Activated naive CD8-positive, alpha-beta T cell treated with anti-CD3 and anti-CD28 coated beads for 36 hours (primary cell): ENCODE measurements at regions not wholly inside any gene's neighbourhood (a gene's known extent, or its start where the extent isn't known, plus 50 kb on each side); places are given as distances from the start of the nearest gene placed in this dataset.
"Not testable (repeated sequence)": the region's sequence is repeated elsewhere in the genome, so short reads cannot be mapped to it uniquely, and the experiment has no call there.

ENCODE experiments used
- DNase-seq: peaks from one replicate; pipeline ENCODE4 v3.0.0; 2021
- H3K27ac Mint-ChIP-seq: one replicate; pipeline ENCODE4 v1.8.0; 2022; ENCODE audit warnings: mild to moderate bottlenecking, moderate library complexity, mixed read lengths
- H3K27me3 Mint-ChIP-seq: one replicate; pipeline ENCODE4 v1.8.0; 2022; ENCODE audit warnings: mild to moderate bottlenecking, mixed read lengths
- H3K36me3 Mint-ChIP-seq: one replicate; pipeline ENCODE4 v1.8.0; 2021; ENCODE audit warnings: mild to moderate bottlenecking, mixed read lengths
- H3K4me1 Mint-ChIP-seq: one replicate; pipeline ENCODE4 v1.8.0; 2021; ENCODE audit warnings: mixed read lengths
- H3K4me3 Mint-ChIP-seq: one replicate; pipeline ENCODE4 v1.8.0; 2022; ENCODE audit warnings: mild to moderate bottlenecking, moderate library complexity, mixed read lengths
- H3K9me3 Mint-ChIP-seq: one replicate; pipeline ENCODE4 v1.8.0; 2022; ENCODE audit warnings: mixed read lengths

- Mint-ChIP-seq H3K4me1 (no peaks in the 10 kb centered on the region), H3K27ac (no peak overlapping the region), H3K27me3 (no peaks in the 10 kb centered on the region), H3K9me3 (peaks cover 3% of the 10 kb centered on the region), H3K4me3 (no peak overlapping the region), H3K36me3 (peaks cover 1% of the 10 kb centered on the region)
- no peak for DNase-seq
Measured at GRCh38 chr22:18731075-18731666, 119.5 kb upstream of the RIMBP3 start.

DNA sequence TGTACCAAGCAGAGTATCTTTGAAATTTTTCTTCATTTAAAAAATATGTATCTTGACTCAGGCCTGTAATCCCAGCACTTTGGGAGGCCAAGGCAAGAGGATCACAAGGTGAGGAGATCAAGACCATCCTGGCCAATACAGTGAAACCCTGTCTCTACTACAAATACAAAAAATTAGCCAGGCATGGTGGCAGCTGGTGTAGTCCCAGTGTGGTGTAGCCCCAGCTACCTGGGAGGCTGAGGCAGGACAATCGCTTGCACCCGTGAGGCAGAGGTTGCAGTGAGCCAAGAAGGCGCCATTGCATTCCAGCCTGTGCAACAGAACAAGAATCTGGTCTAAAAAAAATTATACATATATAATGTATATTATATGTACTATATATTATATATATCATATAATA, 118.7 kb upstream of the RIMBP3 start:
- not testable (repeated sequence) for H3K9me3 Mint-ChIP-seq, H3K4me3 Mint-ChIP-seq

More for the DNA sequence above, 118.7 kb upstream of the RIMBP3 start:
- not testable (repeated sequence) for H3K4me1 Mint-ChIP-seq, H3K36me3 Mint-ChIP-seq, H3K27me3 Mint-ChIP-seq, H3K27ac Mint-ChIP-seq
- DNase-seq = peak; percentile 43
